Endothelial cell of umbilical vein (primary cell): ENCODE measurements at regions not wholly inside any gene's neighbourhood (a gene's known extent, or its start where the extent isn't known, plus 50 kb on each side); places are given as distances from the start of the nearest gene placed in this dataset.

Experiments used
- BruUV-seq: library from RNA; stranded (reverse); fragments of 400-500 nt; replicated peaks from 2 replicates; lab custom pipeline; 2021; lab: Mats Ljungman, UMichigan
- CTCF ChIA-PET: fragments of 300-600, 350-600 bp; sonication (Branson Sonifier 250); formaldehyde crosslinking; loops from one replicate; lab custom pipeline; 2021; ENCODE audit warnings: antibody characterized with exemption, inconsistent platforms; lab: Charles Lee
- POLR2A ChIA-PET: fragments of 300-600, 350-600 bp; sonication (Branson Sonifier 250); formaldehyde crosslinking; loops from one replicate; lab custom pipeline; 2021; ENCODE audit warnings: antibody characterized with exemption, inconsistent platforms; lab: Charles Lee
- DNase-seq: peaks from one replicate; pipeline ENCODE4 v3.0.0-alpha.2; 2011; ENCODE audit warnings: low read depth, low spot score
- FAIRE-seq: peaks from 2 replicates; lab custom pipeline; 2011; peaks lifted over from hg19 to GRCh38; lab: Jason Lieb, UNC
- H2AFZ ChIP-seq: 2 replicates; pipeline ENCODE4 v1.6.0; 2012; ENCODE audit warnings: low read depth, low read length, control low read depth, inconsistent platforms
- H3K27ac ChIP-seq: 2 replicates; pipeline ENCODE4 v1.5.1; 2011; ENCODE audit warnings: low read depth, mild to moderate bottlenecking, control low read depth, low read length, moderate library complexity; ENCODE audit not compliant: insufficient read depth
- H3K27me3 ChIP-seq, 2 experiments: 2 replicates each; pipeline versions ENCODE4 v1.6.0 to v1.6.1; 2011; ENCODE audit warnings: low read length in 2 of 2, mixed read lengths in 1 of 2; ENCODE audit not compliant: control insufficient read depth in 2 of 2, insufficient read depth in 2 of 2
- H3K36me3 ChIP-seq, 2 experiments: 2 replicates in 1 of 2; 3 replicates in 1 of 2; pipeline ENCODE4 v1.5.1; 2011; ENCODE audit warnings: low read length in 2 of 2, mild to moderate bottlenecking in 1 of 2, moderate library complexity in 1 of 2; ENCODE audit not compliant: control insufficient read depth in 2 of 2, insufficient read depth in 2 of 2; ENCODE audit errors: extremely low read depth in 1 of 2
- H3K4me1 ChIP-seq: 3 replicates; pipeline ENCODE4 v1.5.1; 2011; ENCODE audit warnings: mild to moderate bottlenecking, low read length; ENCODE audit not compliant: control insufficient read depth, insufficient read depth; ENCODE audit errors: extremely low read depth
- H3K4me2 ChIP-seq: 2 replicates; pipeline ENCODE4 v1.6.1; 2011; ENCODE audit warnings: low read length, control low read depth, mixed read lengths; ENCODE audit not compliant: insufficient read depth
- H3K4me3 ChIP-seq, 3 experiments: fragments of 200-600 bp in 1 of 3; sonication (generic), shearing (Covaris generic) in 1 of 3; replicated peaks in 1 of 3; 2 replicates each; pipeline ENCODE4 v1.5.1; 2011 to 2016; ENCODE audit warnings: control low read depth in 3 of 3, low read length in 3 of 3, mild to moderate bottlenecking in 2 of 3, inconsistent platforms in 1 of 3, low read depth in 1 of 3, moderate library complexity in 1 of 3; ENCODE audit not compliant: insufficient read depth in 1 of 3
- H3K79me2 ChIP-seq: 2 replicates; pipeline ENCODE4 v1.6.0; 2012; ENCODE audit warnings: low read length, inconsistent platforms; ENCODE audit not compliant: control insufficient read depth, insufficient read depth
- H3K9ac ChIP-seq: replicated peaks from 2 replicates; pipeline ENCODE3; 2011; ENCODE audit warnings: low read length, control low read depth; ENCODE audit not compliant: insufficient read depth; ENCODE audit errors: extremely low read depth
- H3K9me1 ChIP-seq: replicated peaks from 3 replicates; pipeline ENCODE4 v1.6.0; 2011; ENCODE audit warnings: mild to moderate bottlenecking, low read length; ENCODE audit not compliant: control insufficient read depth, insufficient read depth; ENCODE audit errors: extremely low read depth
- H3K9me3 ChIP-seq: replicated peaks from 2 replicates; pipeline ENCODE4 v1.5.1; 2012; ENCODE audit warnings: low read length, inconsistent platforms; ENCODE audit not compliant: control insufficient read depth, insufficient read depth
- H4K20me1 ChIP-seq: replicated peaks from 2 replicates; pipeline ENCODE3; 2011; ENCODE audit warnings: mild to moderate bottlenecking, low read length; ENCODE audit not compliant: control insufficient read depth, insufficient read depth; ENCODE audit errors: extremely low read depth
- EZH2 ChIP-seq: IDR thresholded peaks from 2 replicates; pipeline ENCODE4 v1.6.1; 2012; ENCODE audit warnings: borderline replicate concordance, low read depth, mild to moderate bottlenecking, moderate library complexity, low read length, inconsistent platforms; ENCODE audit not compliant: severe bottlenecking
- FOS ChIP-seq: IDR thresholded peaks from 2 replicates; pipeline ENCODE4 v1.6.1; 2011; ENCODE audit warnings: mild to moderate bottlenecking, low read length, moderate library complexity, borderline replicate concordance; ENCODE audit not compliant: insufficient read depth
- GATA2 ChIP-seq: IDR thresholded peaks from 2 replicates; pipeline ENCODE4 v1.7.0; 2011; ENCODE audit warnings: low read depth, mild to moderate bottlenecking, moderate library complexity, mixed read lengths, low read length; ENCODE audit not compliant: insufficient read length, insufficient read depth
- JUN ChIP-seq: IDR thresholded peaks from 2 replicates; pipeline ENCODE4 v1.6.1; 2011; ENCODE audit warnings: borderline replicate concordance, low read depth; ENCODE audit not compliant: insufficient read length, insufficient read depth
- MYC ChIP-seq: IDR thresholded peaks from one replicate; pipeline ENCODE4 v1.6.1; 2011; ENCODE audit warnings: mild to moderate bottlenecking, low read depth, low read length
- POLR2A ChIP-seq: IDR thresholded peaks from 2 replicates; pipeline ENCODE4 v1.6.1; 2012; ENCODE audit warnings: low read depth, mild to moderate bottlenecking, control low read depth, low read length
- POLR2AphosphoS5 ChIP-seq: IDR thresholded peaks from 2 replicates; pipeline ENCODE4 v1.6.1; 2012; ENCODE audit warnings: low read depth, mild to moderate bottlenecking, control low read depth, low read length, moderate library complexity; ENCODE audit not compliant: insufficient read depth
- dilution Hi-C: fragments of 300-500 bp; cut with MboI; formaldehyde crosslinking; loops from one replicate; pipeline ENCODE4 v1.15.0; 2019; ENCODE audit warnings: low sequenced_read_pairs; ENCODE audit not compliant: extremely low pct_ligation_motif_present
- intact Hi-C: fragments of 100-400 bp; cut with micrococcal nuclease; formaldehyde crosslinking; loops from one replicate; pipeline ENCODE4 v1.10.0; 2022
- TF ChIP-seq, protein P1 (sequence below): IDR thresholded peaks from 2 replicates; pipeline ENCODE4 v1.6.1; 2011; ENCODE audit not compliant: insufficient read depth, insufficient read length
- TF ChIP-seq, protein P2 (sequence below), 2 donors: IDR thresholded peaks; 1 replicate in 1 of 2; 2 replicates in 1 of 2; pipeline ENCODE4 v1.5.1; 2011; ENCODE audit warnings: low read length in 2 of 2, mild to moderate bottlenecking in 2 of 2, moderate library complexity in 2 of 2, control low read depth in 1 of 2, inconsistent platforms in 1 of 2, low read depth in 1 of 2; ENCODE audit not compliant: insufficient read depth in 1 of 2; ENCODE audit errors: extremely low read depth in 1 of 2

DNA sequence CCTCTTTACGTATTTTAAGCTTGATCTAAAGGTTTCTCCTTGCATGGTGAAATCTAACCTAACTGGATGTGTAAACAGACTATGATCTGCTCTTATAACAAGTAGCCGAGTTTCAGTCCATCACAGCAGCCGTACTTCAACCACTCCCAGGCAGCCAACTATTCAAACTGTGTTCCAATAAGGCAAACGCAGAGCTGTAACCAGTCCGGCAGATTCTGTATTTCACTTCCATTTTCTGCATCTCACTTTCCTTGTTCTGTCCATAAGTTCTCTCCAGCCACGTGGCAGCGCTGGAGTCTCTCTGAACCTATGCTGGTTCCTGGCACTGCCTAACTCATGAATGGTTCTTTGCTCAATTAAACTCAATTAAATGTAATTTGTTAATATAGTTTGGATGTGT lies 132.6 kb downstream of the FHDC1 start:
- Histone ChIP-seq H3K79me2 (no peaks in the 10 kb centered on the region), H3K9me3 (no peaks in the 10 kb centered on the region), H3K4me1 (no peaks in the 10 kb centered on the region), H4K20me1 (no peaks in the 10 kb centered on the region), H3K4me3 (no peak overlapping the region), H2AFZ (no peak overlapping the region), H3K4me2 (no peak overlapping the region), H3K27ac (no peak overlapping the region), H3K36me3 (no peaks in the 10 kb centered on the region), H3K27me3 (no peaks in the 10 kb centered on the region), H3K9me1 (no peaks in the 10 kb centered on the region), H3K9ac (no peak overlapping the region)
- ChIA-PET CTCF (no interaction called here), POLR2A (no interaction called here)
- intact Hi-C loops, result no loop called here
- no peak for DNase-seq
- no peak for FAIRE-seq
- no TSS peak for BruUV-seq
- TF ChIP-seq EZH2 (no peak), POLR2AphosphoS5 (no peak), FOS (no peak), MYC (no peak), POLR2A (no peak), GATA2 (no peak), JUN (no peak)
- TF ChIP-seq, protein P1, sequence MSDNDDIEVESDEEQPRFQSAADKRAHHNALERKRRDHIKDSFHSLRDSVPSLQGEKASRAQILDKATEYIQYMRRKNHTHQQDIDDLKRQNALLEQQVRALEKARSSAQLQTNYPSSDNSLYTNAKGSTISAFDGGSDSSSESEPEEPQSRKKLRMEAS, result no peak
- TF ChIP-seq, protein P2, sequence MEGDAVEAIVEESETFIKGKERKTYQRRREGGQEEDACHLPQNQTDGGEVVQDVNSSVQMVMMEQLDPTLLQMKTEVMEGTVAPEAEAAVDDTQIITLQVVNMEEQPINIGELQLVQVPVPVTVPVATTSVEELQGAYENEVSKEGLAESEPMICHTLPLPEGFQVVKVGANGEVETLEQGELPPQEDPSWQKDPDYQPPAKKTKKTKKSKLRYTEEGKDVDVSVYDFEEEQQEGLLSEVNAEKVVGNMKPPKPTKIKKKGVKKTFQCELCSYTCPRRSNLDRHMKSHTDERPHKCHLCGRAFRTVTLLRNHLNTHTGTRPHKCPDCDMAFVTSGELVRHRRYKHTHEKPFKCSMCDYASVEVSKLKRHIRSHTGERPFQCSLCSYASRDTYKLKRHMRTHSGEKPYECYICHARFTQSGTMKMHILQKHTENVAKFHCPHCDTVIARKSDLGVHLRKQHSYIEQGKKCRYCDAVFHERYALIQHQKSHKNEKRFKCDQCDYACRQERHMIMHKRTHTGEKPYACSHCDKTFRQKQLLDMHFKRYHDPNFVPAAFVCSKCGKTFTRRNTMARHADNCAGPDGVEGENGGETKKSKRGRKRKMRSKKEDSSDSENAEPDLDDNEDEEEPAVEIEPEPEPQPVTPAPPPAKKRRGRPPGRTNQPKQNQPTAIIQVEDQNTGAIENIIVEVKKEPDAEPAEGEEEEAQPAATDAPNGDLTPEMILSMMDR (IDR thresholded peaks at IDR 0.05; ENCODE audit: extremely low read depth in 1 of 2, insufficient read depth in 1 of 2, low read depth in 1 of 2, low read length in 2 of 2), result no peak
- dilution Hi-C loops, result no loop called here
